K562 (cell line): ENCODE measurements at regions not wholly inside any gene's neighbourhood (a gene's known extent, or its start where the extent isn't known, plus 50 kb on each side); places are given as distances from the start of the nearest gene placed in this dataset.

Source experiments
- ATAC-seq: fragments of 200-7000 bp; cut with Tn5 transposase; 3 replicates; pipeline ENCODE4 v1.9.1; 2020; ENCODE audit warnings: moderate library complexity
- BruUV-seq: library from RNA; stranded (reverse); fragments of 400-500 nt; replicated peaks from 2 replicates; lab custom pipeline; 2021; lab: Mats Ljungman, UMichigan
- CTCF ChIA-PET: fragments of 300-600 bp; formaldehyde crosslinking; extraction: SDS; loops from one replicate; lab custom pipeline; 2021; ENCODE audit warnings: low intra/inter-chr PET ratio; lab: Yijun Ruan, JAX
- POLR2A ChIA-PET: fragments of 300-600, 350-650 bp; sonication (Branson Sonifier 250); formaldehyde crosslinking; extraction: SDS; loops from one replicate; lab custom pipeline; 2021; ENCODE audit warnings: antibody characterized with exemption, inconsistent platforms; lab: Yijun Ruan, JAX
- DNase-seq, 4 experiments: peaks; one replicate each; pipeline versions ENCODE4 v3.0.0 to v3.0.0-alpha.2; 2011 to 2018; ENCODE audit warnings: low spot score in 3 of 4, mixed read lengths in 3 of 4; ENCODE audit errors: extremely low read depth in 1 of 4
- FAIRE-seq: peaks from 2 replicates; lab custom pipeline; 2011; peaks lifted over from hg19 to GRCh38; lab: Jason Lieb, UNC
- H2AFZ ChIP-seq: 2 replicates; pipeline ENCODE4 v1.6.0; 2011; ENCODE audit warnings: low read depth, low read length, control low read depth, inconsistent platforms
- H3K27ac ChIP-seq: fragments of 200-600 bp; 3 replicates; pipeline ENCODE4 v1.8.0; 2011; ENCODE audit warnings: low read depth, mild to moderate bottlenecking, control low read depth, inconsistent platforms, low read length, moderate library complexity, mixed read lengths; ENCODE audit errors: extremely low read depth
- H3K27me3 ChIP-seq, 2 experiments: fragments of 300-600 bp in 1 of 2; 2 replicates in 1 of 2; 3 replicates in 1 of 2; pipeline versions ENCODE4 v1.6.0 to v1.8.0; 2011; ENCODE audit warnings: inconsistent platforms in 2 of 2, low read length in 2 of 2, mild to moderate bottlenecking in 1 of 2, mixed read lengths in 1 of 2, moderate library complexity in 1 of 2; ENCODE audit not compliant: control insufficient read depth in 2 of 2, insufficient read depth in 2 of 2
- H3K36me3 ChIP-seq: fragments of 300-600 bp; 3 replicates; pipeline ENCODE4 v1.8.0; 2011; ENCODE audit warnings: mild to moderate bottlenecking, low read length, inconsistent platforms; ENCODE audit not compliant: control insufficient read depth, insufficient read depth
- H3K4me1 ChIP-seq, 2 experiments: fragments of 200-600 bp in 1 of 2; replicated peaks in 1 of 2; 2 replicates in 1 of 2; 3 replicates in 1 of 2; pipeline versions ENCODE4 v1.5.1 to v1.8.0; 2011; ENCODE audit warnings: inconsistent platforms in 2 of 2, low read length in 2 of 2, mild to moderate bottlenecking in 1 of 2, mixed read lengths in 1 of 2, moderate library complexity in 1 of 2; ENCODE audit not compliant: control insufficient read depth in 2 of 2, insufficient read depth in 2 of 2
- H3K4me2 ChIP-seq: 2 replicates; pipeline ENCODE4 v1.6.1; 2011; ENCODE audit warnings: low read length, control low read depth, inconsistent platforms, mixed read lengths; ENCODE audit not compliant: insufficient read depth
- H3K4me3 ChIP-seq: fragments of 200-600 bp; sonication (generic), shearing (Covaris generic); 2 replicates; pipeline ENCODE4 v1.5.1; 2016; ENCODE audit warnings: control low read depth, inconsistent platforms
- H3K79me2 ChIP-seq: fragments of 200-600 bp; 3 replicates; pipeline ENCODE4 v1.8.0; 2011; ENCODE audit warnings: low read length, inconsistent platforms; ENCODE audit not compliant: control insufficient read depth, insufficient read depth
- H3K9ac ChIP-seq, 2 experiments: 2 replicates each; pipeline versions ENCODE4 v1.6.0 to v1.6.1; 2011; ENCODE audit warnings: low read depth in 2 of 2, low read length in 2 of 2, control low read depth in 1 of 2, inconsistent platforms in 1 of 2, mild to moderate bottlenecking in 1 of 2, mixed read lengths in 1 of 2; ENCODE audit not compliant: insufficient read depth in 1 of 2
- H3K9me1 ChIP-seq: one replicate; pipeline ENCODE4 v1.6.0; 2011; ENCODE audit warnings: inconsistent platforms, mild to moderate bottlenecking, low read length, moderate library complexity; ENCODE audit not compliant: control insufficient read depth, insufficient read depth
- H3K9me3 ChIP-seq: replicated peaks from 2 replicates; pipeline ENCODE4 v1.5.1; 2011; ENCODE audit warnings: low read depth, low read length, inconsistent platforms; ENCODE audit not compliant: control insufficient read depth, insufficient read depth
- H4K20me1 ChIP-seq: replicated peaks from 2 replicates; pipeline ENCODE4 v1.6.1; 2011; ENCODE audit warnings: low read length, inconsistent platforms, mixed read lengths; ENCODE audit not compliant: control insufficient read depth, insufficient read depth
- CTCF ChIP-seq, 3 experiments: IDR thresholded peaks in 2 of 3; conservative IDR thresholded peaks in 1 of 3; 2 replicates each; pipeline ENCODE4 v1.5.1; 2011 to 2012; ENCODE audit warnings: low read length in 3 of 3, mild to moderate bottlenecking in 3 of 3, control low read depth in 2 of 3, improper control_type of control experiment in 1 of 3, inconsistent platforms in 1 of 3, low read depth in 1 of 3, mixed read lengths in 1 of 3, moderate library complexity in 1 of 3; ENCODE audit not compliant: insufficient read depth in 2 of 3
- RAD51 ChIP-seq: fragments of 450-650 bp; IDR thresholded peaks from 2 replicates; pipeline ENCODE4 v1.7.1; 2016; ENCODE audit warnings: low read depth, mild to moderate bottlenecking, borderline replicate concordance
- WGBS: fragments of 100-300 bp; shearing (Covaris generic); methylation state at CpG from one replicate; pipeline ENCODE4 v1.1.6; 2016; ENCODE audit warnings: low coverage, mixed read lengths; ENCODE audit not compliant: insufficient coverage; ENCODE audit errors: missing lambda C conversion rate; 5-methylcytosine and 5-hydroxymethylcytosine counted together
- in situ Hi-C: fragments of 300-500 bp; cut with MboI; formaldehyde crosslinking; loops from 4 replicates; pipeline ENCODE4 v1.15.0; 2018; ENCODE audit warnings: inconsistent platforms, mixed read lengths
- intact Hi-C: fragments of 100-400 bp; cut with micrococcal nuclease; formaldehyde crosslinking; loops from 2 replicates; pipeline ENCODE4 v1.14.2; 2022
- TF ChIP-seq, protein P1 (sequence below): sonication (generic); formaldehyde crosslinking; IDR thresholded peaks from 2 replicates; pipeline ENCODE4 v1.5.0; 2020; ENCODE audit warnings: missing genetic modification reagents

GRCh38 chr6:44723439-44724197, 336.1 kb downstream of the CDC5L start (continued):
- TF ChIP-seq, protein P1, sequence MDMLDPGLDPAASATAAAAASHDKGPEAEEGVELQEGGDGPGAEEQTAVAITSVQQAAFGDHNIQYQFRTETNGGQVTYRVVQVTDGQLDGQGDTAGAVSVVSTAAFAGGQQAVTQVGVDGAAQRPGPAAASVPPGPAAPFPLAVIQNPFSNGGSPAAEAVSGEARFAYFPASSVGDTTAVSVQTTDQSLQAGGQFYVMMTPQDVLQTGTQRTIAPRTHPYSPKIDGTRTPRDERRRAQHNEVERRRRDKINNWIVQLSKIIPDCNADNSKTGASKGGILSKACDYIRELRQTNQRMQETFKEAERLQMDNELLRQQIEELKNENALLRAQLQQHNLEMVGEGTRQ (CRISPR knock-in tag): no peak

DNA sequence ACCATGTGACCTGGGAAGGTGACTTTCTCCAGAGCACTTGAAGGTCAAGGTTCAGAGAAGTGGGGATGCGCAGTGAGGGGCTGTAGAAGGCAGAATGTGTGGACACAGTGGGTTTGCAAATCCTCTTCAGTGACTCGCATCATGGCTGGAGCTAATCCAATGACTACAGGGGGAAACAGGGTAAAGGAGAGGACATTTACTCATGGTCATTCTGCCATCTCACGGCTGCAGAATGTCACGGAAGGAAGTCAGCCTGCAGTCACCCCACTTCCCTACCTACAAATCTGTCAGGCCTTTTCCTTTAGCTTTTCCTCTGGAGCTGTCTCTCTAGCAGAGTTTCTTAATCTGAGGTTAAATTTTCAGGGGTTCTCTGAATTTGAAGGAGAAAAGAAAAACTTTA, 337.6 kb downstream of the CDC5L start:
- H3K4me2 ChIP-seq: no peak overlapping the region
- peaks cover 0 to 5% of the 10 kb centered on the region in 2 experiments; a peak in 2 of 5 replicates for H3K4me1 ChIP-seq
- no peaks in the 10 kb centered on the region for H3K9me1 ChIP-seq
- H3K9me3 ChIP-seq: no peaks in the 10 kb centered on the region
- 2% methylated on average over 4 of the region's 4 CpGs for WGBS
- H3K79me2 ChIP-seq: no peaks in the 10 kb centered on the region
- H3K4me3 ChIP-seq: no peak overlapping the region
- TF ChIP-seq CTCF (IDR thresholded peaks at IDR 0.05 in 2 of 3, conservative IDR thresholded peaks at IDR 0.05 in 1 of 3; ENCODE audit: insufficient read depth in 2 of 3, low read depth in 1 of 3, low read length in 3 of 3) (peak in 1 of 3 experiments; percentile 16; a peak in 1 of 6 replicates), RAD51 (no peak)
- TF ChIP-seq, all 486 proteins: peak for 1
- Histone ChIP-seq H3K27ac (no peak overlapping the region), H3K36me3 (no peaks in the 10 kb centered on the region), H3K9ac (no peak overlapping the region), H4K20me1 (peaks cover 7% of the 10 kb centered on the region; the same call in 1 of the 2 replicates), H2AFZ (no peak overlapping the region), H3K27me3 (peaks cover 29 to 31% of the 10 kb centered on the region in 2 experiments)
- intact Hi-C loops: no loop called here
- ChIA-PET CTCF (no interaction called here), POLR2A (interaction anchor here (0.6 kb wide), 1 partner anchor 229 kb away, joined by 3 read pairs; no protein-coding TSS in a partner anchor)
- FAIRE-seq (no peak), DNase-seq (no peak), ATAC-seq (no peak; the same call in 2 of the 3 replicates)
- in situ Hi-C loops: no loop called here
- BruUV-seq: no TSS peak
